Fibroblast of skin of left biceps (primary cell): ENCODE measurements at regions not wholly inside any gene's neighbourhood (a gene's known extent, or its start where the extent isn't known, plus 50 kb on each side); places are given as distances from the start of the nearest gene placed in this dataset.
A peak's percentile ranks its signal among the peaks of the same experiment; 100 is the strongest.
"Not testable (repeated sequence)": the region's sequence is repeated elsewhere in the genome, so short reads cannot be mapped to it uniquely, and the experiment has no call there.

ENCODE experiments used
- DNase-seq, 2 experiments: peaks; one replicate each; pipeline ENCODE4 v3.0.0-alpha.2; 2013; ENCODE audit warnings: low read depth in 2 of 2

- peak; percentile 75 for DNase-seq
Observed at GRCh38 chrX:9342561-9343051, 122.3 kb upstream of the TBL1X start.

- DNase-seq: no peak
Observed at GRCh38 chrX:9343971-9344370, 120.9 kb upstream of the TBL1X start.

GRCh38 chrX:9345957-9346356 is 118.9 kb upstream of the TBL1X start:
- DNase-seq: no peak

- DNase-seq: no peak
Observed at GRCh38 chrX:9349572-9350494, 115.0 kb upstream of the TBL1X start.

- DNase-seq: no peak
Observed at GRCh38 chrX:9351126-9351525, 113.7 kb upstream of the TBL1X start.

GRCh38 chrX:9352243-9352642 is 112.6 kb upstream of the TBL1X start:
- no peak for DNase-seq

- peak; percentile 63 to 70 for DNase-seq
Observed at GRCh38 chrX:9352694-9353411, 112.0 kb upstream of the TBL1X start.

GRCh38 chrX:9354918-9355317 is 109.9 kb upstream of the TBL1X start:
- no peak for DNase-seq

- DNase-seq: no peak
Observed at GRCh38 chrX:9355739-9356138, 109.1 kb upstream of the TBL1X start.

GRCh38 chrX:9356846-9357245 is 108.0 kb upstream of the TBL1X start:
- DNase-seq: no peak

GRCh38 chrX:9357518-9358114 is 107.2 kb upstream of the TBL1X start:
- DNase-seq: no peak

GRCh38 chrX:9362363-9362928 is 102.4 kb upstream of the TBL1X start:
- no peak for DNase-seq

GRCh38 chrX:9367421-9367820 is 97.4 kb upstream of the TBL1X start:
- DNase-seq: no peak

GRCh38 chrX:9368262-9368661 is 96.6 kb upstream of the TBL1X start:
- DNase-seq: no peak

GRCh38 chrX:9369802-9370291 is 95.0 kb upstream of the TBL1X start:
- DNase-seq: no peak

- no peak for DNase-seq
Observed at GRCh38 chrX:9370893-9371292, 94.0 kb upstream of the TBL1X start.

GRCh38 chrX:9372866-9373265 is 92.0 kb upstream of the TBL1X start:
- no peak for DNase-seq

- no peak for DNase-seq
Observed at GRCh38 chrX:9373789-9374188, 91.1 kb upstream of the TBL1X start.

- DNase-seq: no peak
Observed at GRCh38 chrX:9374555-9374954, 90.3 kb upstream of the TBL1X start.

- no peak for DNase-seq
Observed at GRCh38 chrX:9376111-9376510, 88.7 kb upstream of the TBL1X start.

- DNase-seq: not testable (repeated sequence)
Observed at GRCh38 chrX:9377216-9377615, 87.6 kb upstream of the TBL1X start.
